Duodenal mucosa (tissue), 2 donors: ENCODE measurements at regions not wholly inside any gene's neighbourhood (a gene's known extent, or its start where the extent isn't known, plus 50 kb on each side); places are given as distances from the start of the nearest gene placed in this dataset.
"Not testable (repeated sequence)": the region's sequence is repeated elsewhere in the genome, so short reads cannot be mapped to it uniquely, and the experiment has no call there.

Source experiments
- H3K27ac ChIP-seq: one replicate; pipeline ENCODE4 v1.7.0; 2013; ENCODE audit warnings: low read depth, low read length
- H3K27me3 ChIP-seq, 2 donors: one replicate each; pipeline ENCODE4 v1.7.0; 2013; ENCODE audit warnings: low read length in 2 of 2, control low read depth in 1 of 2; ENCODE audit not compliant: insufficient read depth in 2 of 2, control insufficient read depth in 1 of 2
- H3K36me3 ChIP-seq, 2 donors: one replicate each; pipeline ENCODE4 v1.7.0; 2013; ENCODE audit warnings: low read length in 2 of 2, control low read depth in 1 of 2; ENCODE audit not compliant: insufficient read depth in 2 of 2, control insufficient read depth in 1 of 2
- H3K4me1 ChIP-seq, 2 donors: one replicate each; pipeline ENCODE4 v1.7.0; 2013; ENCODE audit warnings: low read length in 2 of 2, control low read depth in 1 of 2; ENCODE audit not compliant: insufficient read depth in 2 of 2, control insufficient read depth in 1 of 2
- H3K4me3 ChIP-seq, 2 donors: one replicate each; pipeline ENCODE4 v1.7.0; 2013; ENCODE audit warnings: low read length in 2 of 2, low read depth in 1 of 2
- H3K9ac ChIP-seq, 2 donors: one replicate each; pipeline ENCODE4 v1.7.0; 2013; ENCODE audit warnings: low read length in 2 of 2, low read depth in 1 of 2
- H3K9me3 ChIP-seq, 2 donors: one replicate each; pipeline ENCODE4 v1.7.0; 2013; ENCODE audit warnings: low read length in 2 of 2, control low read depth in 1 of 2; ENCODE audit not compliant: control insufficient read depth in 1 of 2

GRCh38 chr6:56814308-56814707, 140.6 kb upstream of the BEND6 start:
- Histone ChIP-seq H3K4me3 (no peak overlapping the region), H3K27ac (no peak overlapping the region), H3K9ac (no peak overlapping the region), H3K4me1 (no peaks in the 10 kb centered on the region), H3K9me3 (no peaks in the 10 kb centered on the region), H3K36me3 (no peaks in the 10 kb centered on the region), H3K27me3 (no peaks in the 10 kb centered on the region)

DNA sequence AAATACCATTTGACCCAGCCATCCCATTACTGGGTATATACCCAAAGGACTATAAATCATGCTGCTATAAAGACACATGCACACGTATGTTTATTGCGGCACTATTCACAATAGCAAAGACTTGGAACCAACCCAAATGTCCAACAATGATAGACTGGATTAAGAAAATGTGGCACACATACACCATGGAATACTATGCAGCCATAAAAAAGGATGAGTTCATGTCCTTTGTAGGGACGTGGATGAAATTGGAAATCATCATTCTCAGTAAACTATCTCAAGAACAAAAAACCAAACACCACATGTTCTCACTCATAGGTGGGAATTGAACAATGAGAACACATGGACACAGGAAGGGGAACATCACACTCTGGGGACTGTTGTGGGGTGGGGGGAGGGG, 142.1 kb upstream of the BEND6 start:
- H3K4me1 ChIP-seq, H3K27ac ChIP-seq, H3K9ac ChIP-seq, H3K9me3 ChIP-seq, H3K4me3 ChIP-seq, H3K36me3 ChIP-seq, H3K27me3 ChIP-seq: not testable (repeated sequence)

DNA sequence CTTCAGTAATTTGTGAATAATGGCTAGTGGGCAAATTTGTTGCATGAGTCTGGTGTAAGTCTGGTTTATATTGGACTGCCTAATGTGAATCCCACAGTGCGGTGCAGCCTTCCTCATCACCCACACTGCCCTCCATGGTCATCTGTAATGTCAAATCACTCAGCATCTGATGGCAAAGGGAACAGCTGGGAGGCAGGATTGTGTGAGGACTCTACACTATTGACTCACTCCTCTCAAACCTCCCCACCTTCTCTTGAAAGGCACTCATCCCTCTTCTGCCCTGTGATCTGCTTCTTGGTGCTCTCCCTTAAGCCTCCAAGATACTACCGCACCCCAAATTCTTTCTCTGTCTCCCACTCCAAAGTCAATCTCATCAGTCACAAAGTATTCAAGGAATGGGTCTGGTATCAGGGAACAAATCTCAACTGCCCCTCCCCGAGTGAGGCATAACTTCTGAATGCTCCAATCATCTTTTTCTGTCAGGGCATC, 146.0 kb upstream of the BEND6 start:
- Histone ChIP-seq H3K36me3 (no peaks in the 10 kb centered on the region), H3K4me1 (no peaks in the 10 kb centered on the region), H3K27me3 (no peaks in the 10 kb centered on the region), H3K9me3 (no peaks in the 10 kb centered on the region), H3K27ac (no peak overlapping the region), H3K9ac (no peak overlapping the region), H3K4me3 (no peak overlapping the region)

DNA sequence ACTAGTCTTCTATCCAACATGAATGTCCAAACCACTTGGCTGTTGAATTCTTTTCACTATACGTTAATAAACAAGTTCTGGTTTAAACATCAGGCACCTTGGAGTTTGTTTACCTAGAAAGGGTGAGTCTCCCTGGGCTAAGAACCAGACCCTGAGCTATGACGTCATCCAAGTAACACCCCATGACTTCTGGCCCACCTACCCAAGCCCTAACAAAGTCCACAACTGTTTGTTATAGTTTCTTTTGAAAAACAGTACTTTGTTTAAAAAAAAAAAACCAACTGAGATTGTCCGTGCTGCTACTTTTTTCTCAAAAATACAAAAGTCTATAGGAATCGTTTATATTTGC, 146.9 kb upstream of the BEND6 start:
- Histone ChIP-seq H3K4me1 (no peaks in the 10 kb centered on the region), H3K9ac (no peak overlapping the region), H3K4me3 (no peak overlapping the region), H3K9me3 (no peaks in the 10 kb centered on the region), H3K27ac (no peak overlapping the region), H3K27me3 (no peaks in the 10 kb centered on the region), H3K36me3 (no peaks in the 10 kb centered on the region)

GRCh38 chr6:56807326-56807988, 147.4 kb upstream of the BEND6 start:
- H3K4me3 ChIP-seq = no peak overlapping the region
- H3K36me3 ChIP-seq = no peaks in the 10 kb centered on the region
- no peak overlapping the region for H3K27ac ChIP-seq
- no peaks in the 10 kb centered on the region for H3K4me1 ChIP-seq
- no peaks in the 10 kb centered on the region for H3K27me3 ChIP-seq
- H3K9ac ChIP-seq = no peak overlapping the region
- no peaks in the 10 kb centered on the region for H3K9me3 ChIP-seq

- Histone ChIP-seq H3K27me3 (no peaks in the 10 kb centered on the region), H3K9ac (no peak overlapping the region), H3K4me3 (no peak overlapping the region), H3K27ac (no peak overlapping the region), H3K9me3 (no peaks in the 10 kb centered on the region), H3K4me1 (no peaks in the 10 kb centered on the region), H3K36me3 (no peaks in the 10 kb centered on the region)
Measured at GRCh38 chr6:56806368-56806767, 148.5 kb upstream of the BEND6 start.

- no peak overlapping the region for H3K4me3 ChIP-seq
- no peak overlapping the region for H3K27ac ChIP-seq
- no peaks in the 10 kb centered on the region for H3K9me3 ChIP-seq
- H3K27me3 ChIP-seq = no peaks in the 10 kb centered on the region
- no peaks in the 10 kb centered on the region for H3K36me3 ChIP-seq
- H3K9ac ChIP-seq = no peak overlapping the region
- H3K4me1 ChIP-seq = no peaks in the 10 kb centered on the region
Measured at GRCh38 chr6:56804996-56805395, 149.9 kb upstream of the BEND6 start.

- H3K27ac ChIP-seq = no peak overlapping the region
- H3K4me1 ChIP-seq = no peaks in the 10 kb centered on the region
Measured at GRCh38 chr6:56803594-56803993, 151.3 kb upstream of the BEND6 start.

DNA sequence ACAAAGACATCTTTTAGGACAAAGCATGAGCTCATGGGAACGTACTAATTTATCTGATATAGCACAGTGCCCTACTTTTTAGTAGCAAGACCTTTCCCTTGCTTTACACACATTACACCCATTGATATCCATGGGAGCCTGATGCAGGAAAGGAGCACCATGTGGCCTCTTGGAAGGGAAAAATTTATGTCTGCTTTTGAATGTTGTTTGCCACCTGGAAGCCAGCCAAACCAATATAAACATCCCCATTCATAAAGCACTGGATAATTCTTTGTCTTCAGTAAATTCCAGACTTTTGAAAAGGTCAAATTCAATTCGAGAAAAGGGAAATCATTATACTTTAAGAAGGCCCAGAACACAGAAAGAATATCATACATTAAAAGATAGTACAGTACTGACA, 152.3 kb upstream of the BEND6 start:
- Histone ChIP-seq H3K27ac (no peak overlapping the region), H3K4me3 (no peak overlapping the region), H3K36me3 (no peaks in the 10 kb centered on the region), H3K9ac (no peak overlapping the region), H3K4me1 (no peaks in the 10 kb centered on the region), H3K9me3 (no peaks in the 10 kb centered on the region), H3K27me3 (no peaks in the 10 kb centered on the region)

More at GRCh38 chr6:56803594-56803993, 151.3 kb upstream of the BEND6 start:
- Histone ChIP-seq H3K9me3 (no peaks in the 10 kb centered on the region), H3K4me3 (no peak overlapping the region), H3K9ac (no peak overlapping the region), H3K36me3 (no peaks in the 10 kb centered on the region), H3K27me3 (no peaks in the 10 kb centered on the region)

DNA sequence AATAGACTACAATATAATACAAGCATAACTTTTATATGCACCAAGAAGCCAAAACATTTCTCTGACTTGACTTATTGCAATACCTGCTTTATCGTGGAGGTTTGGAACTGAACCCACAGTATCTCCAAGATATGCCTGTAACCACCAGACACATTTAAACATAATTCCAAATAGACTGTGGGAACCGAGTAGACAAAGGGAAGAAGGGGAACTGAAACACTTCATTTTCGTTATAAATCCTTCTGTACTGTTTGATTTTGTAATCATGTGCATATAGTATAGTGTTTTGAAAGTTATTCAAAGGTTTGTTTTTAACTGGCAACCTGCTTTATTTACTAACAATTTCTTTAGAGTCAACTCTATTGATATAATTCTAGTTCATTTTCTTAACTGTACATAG, 154.9 kb upstream of the BEND6 start:
- Histone ChIP-seq H3K4me1 (peaks cover 0 to 11% of the 10 kb centered on the region in 2 donors), H3K9ac (no peak overlapping the region), H3K36me3 (no peaks in the 10 kb centered on the region), H3K4me3 (no peak overlapping the region), H3K27me3 (no peaks in the 10 kb centered on the region), H3K27ac (no peak overlapping the region), H3K9me3 (no peaks in the 10 kb centered on the region)

GRCh38 chr6:56798163-56798562, 155.5 kb upstream of the DST start:
- Histone ChIP-seq H3K27ac (no peak overlapping the region), H3K9ac (no peak overlapping the region), H3K4me3 (no peak overlapping the region), H3K9me3 (no peaks in the 10 kb centered on the region), H3K36me3 (no peaks in the 10 kb centered on the region), H3K27me3 (no peaks in the 10 kb centered on the region), H3K4me1 (peaks cover 0 to 11% of the 10 kb centered on the region in 2 donors)
